Endothelial cell (in vitro differentiated cells): ENCODE measurements at regions not wholly inside any gene's neighbourhood (a gene's known extent, or its start where the extent isn't known, plus 50 kb on each side); places are given as distances from the start of the nearest gene placed in this dataset.

Experiments
- DNase-seq: peaks from one replicate; pipeline ENCODE4 v3.0.0; 2021; ENCODE audit warnings: low spot score
- H3K27ac Mint-ChIP-seq: one replicate; pipeline ENCODE4 v1.8.0; 2021; ENCODE audit warnings: mixed read lengths, inconsistent platforms; ENCODE audit not compliant: unreplicated experiment
- H3K27me3 Mint-ChIP-seq: one replicate; pipeline ENCODE4 v1.8.0; 2021; ENCODE audit warnings: mild to moderate bottlenecking, moderate library complexity, mixed read lengths, inconsistent platforms; ENCODE audit not compliant: unreplicated experiment
- H3K36me3 Mint-ChIP-seq: one replicate; pipeline ENCODE4 v1.8.0; 2021; ENCODE audit warnings: mild to moderate bottlenecking, low read depth, mixed read lengths, inconsistent platforms; ENCODE audit not compliant: unreplicated experiment
- H3K4me1 Mint-ChIP-seq: one replicate; pipeline ENCODE4 v1.8.0; 2021; ENCODE audit warnings: mild to moderate bottlenecking, mixed read lengths, inconsistent platforms; ENCODE audit not compliant: unreplicated experiment
- H3K4me3 Mint-ChIP-seq: one replicate; pipeline ENCODE4 v1.8.0; 2021; ENCODE audit warnings: mild to moderate bottlenecking, mixed read lengths, inconsistent platforms; ENCODE audit not compliant: unreplicated experiment
- H3K9me3 Mint-ChIP-seq: one replicate; pipeline ENCODE4 v1.8.0; 2021; ENCODE audit warnings: mixed read lengths, inconsistent platforms; ENCODE audit not compliant: unreplicated experiment
- TF ChIP-seq, protein P1 (sequence below): fragments of 200-600 bp; sonication (generic); IDR thresholded peaks from one replicate; pipeline ENCODE4 v1.5.0; 2021; ENCODE audit warnings: antibody characterized with exemption; ENCODE audit not compliant: unreplicated experiment

- Mint-ChIP-seq H3K27me3 (peaks cover 2% of the 10 kb centered on the region), H3K4me3 (no peak overlapping the region), H3K9me3 (no peaks in the 10 kb centered on the region), H3K36me3 (no peaks in the 10 kb centered on the region), H3K4me1 (peaks cover 24% of the 10 kb centered on the region), H3K27ac (no peak overlapping the region)
- TF ChIP-seq, protein P1, sequence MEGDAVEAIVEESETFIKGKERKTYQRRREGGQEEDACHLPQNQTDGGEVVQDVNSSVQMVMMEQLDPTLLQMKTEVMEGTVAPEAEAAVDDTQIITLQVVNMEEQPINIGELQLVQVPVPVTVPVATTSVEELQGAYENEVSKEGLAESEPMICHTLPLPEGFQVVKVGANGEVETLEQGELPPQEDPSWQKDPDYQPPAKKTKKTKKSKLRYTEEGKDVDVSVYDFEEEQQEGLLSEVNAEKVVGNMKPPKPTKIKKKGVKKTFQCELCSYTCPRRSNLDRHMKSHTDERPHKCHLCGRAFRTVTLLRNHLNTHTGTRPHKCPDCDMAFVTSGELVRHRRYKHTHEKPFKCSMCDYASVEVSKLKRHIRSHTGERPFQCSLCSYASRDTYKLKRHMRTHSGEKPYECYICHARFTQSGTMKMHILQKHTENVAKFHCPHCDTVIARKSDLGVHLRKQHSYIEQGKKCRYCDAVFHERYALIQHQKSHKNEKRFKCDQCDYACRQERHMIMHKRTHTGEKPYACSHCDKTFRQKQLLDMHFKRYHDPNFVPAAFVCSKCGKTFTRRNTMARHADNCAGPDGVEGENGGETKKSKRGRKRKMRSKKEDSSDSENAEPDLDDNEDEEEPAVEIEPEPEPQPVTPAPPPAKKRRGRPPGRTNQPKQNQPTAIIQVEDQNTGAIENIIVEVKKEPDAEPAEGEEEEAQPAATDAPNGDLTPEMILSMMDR: peak; percentile 93
- DNase-seq: peak; percentile 88
These were observed 194.5 kb downstream of the KATNAL1 start for GRCh38 chr13:30112602-30113435.

GRCh38 chr13:30111810-30112209 is 195.5 kb downstream of the KATNAL1 start:
- H3K27me3 Mint-ChIP-seq: peaks cover 5% of the 10 kb centered on the region
- no peaks in the 10 kb centered on the region for H3K9me3 Mint-ChIP-seq
- peaks cover 35% of the 10 kb centered on the region for H3K4me1 Mint-ChIP-seq
- H3K36me3 Mint-ChIP-seq: no peaks in the 10 kb centered on the region
- H3K27ac Mint-ChIP-seq: no peak overlapping the region
- no peak for DNase-seq
- no peak overlapping the region for H3K4me3 Mint-ChIP-seq
- TF ChIP-seq, protein P1: no peak

GRCh38 chr13:30110301-30111070 is 196.9 kb downstream of the KATNAL1 start:
- no peak for DNase-seq
- no peak overlapping the region for H3K4me3 Mint-ChIP-seq
- H3K27me3 Mint-ChIP-seq: peaks cover 5% of the 10 kb centered on the region
- peaks cover 40% of the 10 kb centered on the region for H3K4me1 Mint-ChIP-seq
- TF ChIP-seq, protein P1: no peak
- H3K36me3 Mint-ChIP-seq: no peaks in the 10 kb centered on the region
- peak overlapping the region; percentile 36 for H3K27ac Mint-ChIP-seq
- no peaks in the 10 kb centered on the region for H3K9me3 Mint-ChIP-seq

GRCh38 chr13:30109471-30110135 is 197.7 kb downstream of the KATNAL1 start:
- Mint-ChIP-seq H3K4me3 (no peak overlapping the region), H3K4me1 (peaks cover 38% of the 10 kb centered on the region), H3K27ac (no peak overlapping the region), H3K27me3 (peaks cover 5% of the 10 kb centered on the region), H3K36me3 (no peaks in the 10 kb centered on the region), H3K9me3 (no peaks in the 10 kb centered on the region)
- TF ChIP-seq, protein P1: no peak
- DNase-seq: no peak
